GM19035 (cell line): ENCODE measurements at regions not wholly inside any gene's neighbourhood (a gene's known extent, or its start where the extent isn't known, plus 50 kb on each side); places are given as distances from the start of the nearest gene placed in this dataset.

Experiments used
- ATAC-seq: cut with Tn5 transposase; IDR thresholded peaks from one replicate; pipeline ENCODE4 v1.9.1; 2021; ENCODE audit not compliant: unreplicated experiment

- no peak for ATAC-seq
Measured at GRCh38 chr3:168417016-168417415, 321.3 kb upstream of the GOLIM4 start.

- no peak for ATAC-seq
Measured at GRCh38 chr3:168416446-168416845, 320.7 kb upstream of the GOLIM4 start.

GRCh38 chr3:168414149-168414548 lies 318.4 kb upstream of the GOLIM4 start:
- ATAC-seq, result no peak

GRCh38 chr3:168407381-168407780 lies 311.7 kb upstream of the GOLIM4 start:
- no peak for ATAC-seq

- ATAC-seq, result no peak
Measured at GRCh38 chr3:168405288-168405687, 309.6 kb upstream of the GOLIM4 start.

GRCh38 chr3:168398371-168399025 lies 302.8 kb upstream of the GOLIM4 start:
- ATAC-seq, result no peak

- ATAC-seq, result no peak
Measured at GRCh38 chr3:168396861-168397260, 301.1 kb upstream of the GOLIM4 start.

GRCh38 chr3:168395551-168395950 lies 299.8 kb upstream of the GOLIM4 start:
- no peak for ATAC-seq

- no peak for ATAC-seq
Measured at GRCh38 chr3:168394439-168394838, 298.7 kb upstream of the GOLIM4 start.

- ATAC-seq, result no peak
Measured at GRCh38 chr3:168386301-168386700, 290.6 kb upstream of the GOLIM4 start.

- ATAC-seq, result no peak
Measured at GRCh38 chr3:168384990-168385389, 289.3 kb upstream of the GOLIM4 start.

GRCh38 chr3:168383573-168383972 lies 287.8 kb upstream of the GOLIM4 start:
- no peak for ATAC-seq

- ATAC-seq, result no peak
Measured at GRCh38 chr3:168371846-168372245, 276.1 kb upstream of the GOLIM4 start.

GRCh38 chr3:168364967-168365366 lies 269.2 kb upstream of the GOLIM4 start:
- ATAC-seq, result no peak

- no peak for ATAC-seq
Measured at GRCh38 chr3:168362661-168363247, 267.0 kb upstream of the GOLIM4 start.

GRCh38 chr3:168362156-168362555 lies 266.4 kb upstream of the GOLIM4 start:
- no peak for ATAC-seq

- no peak for ATAC-seq
Measured at GRCh38 chr3:168360993-168361392, 265.3 kb upstream of the GOLIM4 start.

GRCh38 chr3:168342946-168343850 lies 247.5 kb upstream of the GOLIM4 start:
- ATAC-seq, result no peak

- ATAC-seq, result no peak
Measured at GRCh38 chr3:168341956-168342936, 246.5 kb upstream of the GOLIM4 start.

- no peak for ATAC-seq
Measured at GRCh38 chr3:168341192-168341815, 245.6 kb upstream of the GOLIM4 start.
